Central memory CD8-positive, alpha-beta T cell (primary cell): ENCODE measurements at regions not wholly inside any gene's neighbourhood (a gene's known extent, or its start where the extent isn't known, plus 50 kb on each side); places are given as distances from the start of the nearest gene placed in this dataset.

Experiments
- ATAC-seq: fragments of 150-1000 bp; cut with Tn5 transposase; replicated peaks from 2 replicates; pipeline ENCODE4 v1.10.0; 2022; ENCODE audit warnings: mild to moderate bottlenecking, moderate FRiP score, moderate number of reproducible peaks; ENCODE audit not compliant: poor library complexity, severe bottlenecking; ENCODE audit errors: extremely low read depth
- DNase-seq, 2 donors: peaks; one replicate each; pipeline ENCODE4 v3.0.0; 2021; ENCODE audit warnings: low spot score in 2 of 2
- H3K27ac Mint-ChIP-seq: one replicate; pipeline ENCODE4 v1.8.0; 2022; ENCODE audit warnings: low read depth, mild to moderate bottlenecking, moderate library complexity, mixed read lengths
- H3K27me3 Mint-ChIP-seq: one replicate; pipeline ENCODE4 v1.8.0; 2022; ENCODE audit warnings: mixed read lengths
- H3K36me3 Mint-ChIP-seq: one replicate; pipeline ENCODE4 v1.8.0; 2022; ENCODE audit warnings: mild to moderate bottlenecking, moderate library complexity, mixed read lengths; ENCODE audit not compliant: insufficient read depth
- H3K4me1 Mint-ChIP-seq: one replicate; pipeline ENCODE4 v1.8.0; 2022; ENCODE audit warnings: mixed read lengths
- H3K4me3 Mint-ChIP-seq: one replicate; pipeline ENCODE4 v1.8.0; 2022; ENCODE audit warnings: mild to moderate bottlenecking, moderate library complexity, mixed read lengths
- H3K9me3 Mint-ChIP-seq: one replicate; pipeline ENCODE4 v1.8.0; 2022; ENCODE audit warnings: mixed read lengths

DNA sequence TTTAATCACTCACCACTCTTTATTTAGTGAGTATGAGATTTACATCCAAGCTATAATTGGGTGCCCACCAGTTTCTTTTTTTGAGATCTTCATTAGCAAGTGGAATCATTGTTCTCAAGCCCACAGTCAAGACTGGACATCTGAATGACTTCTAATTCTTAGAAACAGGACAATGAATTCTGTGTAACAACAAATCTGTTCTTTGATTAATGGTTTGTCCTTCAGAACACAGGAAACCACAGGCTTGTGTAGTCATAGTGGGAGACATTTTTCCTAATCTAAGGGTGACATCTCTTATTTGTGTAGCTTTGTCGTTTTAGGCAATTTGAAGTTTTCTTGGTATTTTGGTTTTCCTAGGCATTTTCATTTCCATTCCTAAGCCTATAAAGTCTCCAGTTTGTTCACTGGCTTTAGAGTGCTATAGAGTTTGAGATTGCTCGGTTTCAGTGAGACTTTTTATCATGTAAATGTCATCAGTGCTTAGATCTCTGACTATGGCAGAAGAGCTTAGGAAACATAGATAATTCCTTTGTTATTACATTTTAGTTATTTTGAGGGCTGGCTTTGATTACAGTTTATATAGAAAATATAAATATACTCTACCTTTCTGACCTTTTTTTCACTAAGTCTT lies 903.9 kb upstream of the MAP3K7 start:
- ATAC-seq (no peak), DNase-seq (no peak)
- H3K4me3 Mint-ChIP-seq: no peak overlapping the region
- no peaks in the 10 kb centered on the region for H3K27me3 Mint-ChIP-seq
- H3K4me1 Mint-ChIP-seq: no peaks in the 10 kb centered on the region
- H3K9me3 Mint-ChIP-seq: peaks cover 5% of the 10 kb centered on the region
- H3K27ac Mint-ChIP-seq: no peak overlapping the region
- H3K36me3 Mint-ChIP-seq: no peaks in the 10 kb centered on the region

DNA sequence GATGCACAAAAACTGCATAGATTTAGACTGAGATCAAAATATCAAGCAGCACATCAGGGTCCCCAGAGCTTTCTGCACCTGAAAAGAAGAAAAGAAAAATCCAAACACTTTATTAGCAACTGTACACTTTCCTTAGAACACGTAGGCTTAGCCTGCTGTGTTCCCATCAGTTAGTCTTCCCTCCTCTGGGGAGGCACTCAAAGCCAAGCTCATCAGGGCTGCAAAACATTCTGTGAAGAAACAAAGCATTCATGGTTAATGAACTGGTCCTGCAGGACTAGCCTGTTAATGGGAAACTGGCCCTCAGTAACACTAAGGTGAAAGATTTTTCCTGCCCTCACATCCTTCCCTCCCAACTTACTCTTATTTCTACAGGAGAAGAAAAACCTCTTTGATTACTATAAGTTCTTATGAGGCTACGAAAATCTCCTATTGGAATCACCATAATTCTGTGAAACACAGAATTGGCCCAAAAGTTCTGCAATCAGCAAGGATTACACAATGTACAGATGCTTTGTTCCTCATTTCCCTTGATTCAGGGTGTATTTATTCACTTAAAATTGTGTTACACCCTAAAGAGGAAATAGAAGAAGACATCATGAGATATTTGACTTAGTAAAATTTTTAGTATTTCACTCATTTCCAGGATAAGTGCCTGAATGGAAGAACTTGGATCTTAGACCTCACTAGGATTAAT lies 901.0 kb upstream of the MAP3K7 start:
- no peak for ATAC-seq
- Mint-ChIP-seq H3K4me3 (no peak overlapping the region), H3K27me3 (no peaks in the 10 kb centered on the region), H3K4me1 (no peaks in the 10 kb centered on the region), H3K27ac (no peak overlapping the region), H3K9me3 (peaks cover 6% of the 10 kb centered on the region), H3K36me3 (no peaks in the 10 kb centered on the region)
- DNase-seq: no peak

DNA sequence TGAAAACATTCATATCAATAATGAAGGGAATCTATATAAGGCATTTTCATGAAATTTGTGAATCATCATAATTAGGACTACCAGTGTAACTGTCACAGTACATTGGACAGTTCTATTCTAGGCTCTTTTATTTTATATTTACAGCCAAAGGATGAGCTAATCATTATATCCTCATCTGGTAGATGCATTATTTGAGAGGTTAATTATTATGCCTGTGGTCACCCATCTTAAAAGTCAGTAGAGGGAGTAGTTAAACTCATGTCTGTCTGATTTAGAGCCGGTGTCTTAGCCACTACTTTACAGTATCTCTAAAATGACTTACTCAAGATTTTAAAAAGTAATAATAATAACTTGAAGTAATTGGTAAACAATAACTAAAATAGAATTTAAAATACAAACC lies 899.3 kb upstream of the MAP3K7 start:
- H3K4me1 Mint-ChIP-seq: no peaks in the 10 kb centered on the region
- H3K36me3 Mint-ChIP-seq: no peaks in the 10 kb centered on the region
- H3K9me3 Mint-ChIP-seq: peaks cover 5% of the 10 kb centered on the region
- ATAC-seq (no peak), DNase-seq (no peak)
- no peak overlapping the region for H3K4me3 Mint-ChIP-seq
- H3K27ac Mint-ChIP-seq: no peak overlapping the region
- H3K27me3 Mint-ChIP-seq: no peaks in the 10 kb centered on the region

DNA sequence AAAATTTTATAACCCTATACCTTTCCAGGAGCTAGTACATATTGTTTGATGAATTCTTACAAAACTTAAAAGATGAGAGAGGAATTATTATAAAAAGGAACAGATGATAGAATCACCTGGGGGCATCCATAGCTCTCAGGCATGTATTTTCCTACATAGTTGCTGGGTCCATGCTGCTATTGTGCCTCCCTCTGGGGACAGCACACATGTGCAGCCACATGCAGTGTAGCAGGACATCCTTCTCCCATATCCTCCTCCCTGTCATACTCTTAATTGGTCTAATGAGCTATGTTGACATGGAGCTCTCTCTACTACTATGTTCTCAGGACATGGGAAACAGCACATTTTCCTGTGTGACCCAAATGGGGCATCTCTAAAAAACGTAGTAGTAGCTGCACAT lies 898.2 kb upstream of the MAP3K7 start:
- DNase-seq: no peak
- H3K9me3 Mint-ChIP-seq: peaks cover 5% of the 10 kb centered on the region
- no peaks in the 10 kb centered on the region for H3K36me3 Mint-ChIP-seq
- ATAC-seq: no peak
- H3K4me1 Mint-ChIP-seq: no peaks in the 10 kb centered on the region
- no peak overlapping the region for H3K4me3 Mint-ChIP-seq
- no peak overlapping the region for H3K27ac Mint-ChIP-seq
- no peaks in the 10 kb centered on the region for H3K27me3 Mint-ChIP-seq

DNA sequence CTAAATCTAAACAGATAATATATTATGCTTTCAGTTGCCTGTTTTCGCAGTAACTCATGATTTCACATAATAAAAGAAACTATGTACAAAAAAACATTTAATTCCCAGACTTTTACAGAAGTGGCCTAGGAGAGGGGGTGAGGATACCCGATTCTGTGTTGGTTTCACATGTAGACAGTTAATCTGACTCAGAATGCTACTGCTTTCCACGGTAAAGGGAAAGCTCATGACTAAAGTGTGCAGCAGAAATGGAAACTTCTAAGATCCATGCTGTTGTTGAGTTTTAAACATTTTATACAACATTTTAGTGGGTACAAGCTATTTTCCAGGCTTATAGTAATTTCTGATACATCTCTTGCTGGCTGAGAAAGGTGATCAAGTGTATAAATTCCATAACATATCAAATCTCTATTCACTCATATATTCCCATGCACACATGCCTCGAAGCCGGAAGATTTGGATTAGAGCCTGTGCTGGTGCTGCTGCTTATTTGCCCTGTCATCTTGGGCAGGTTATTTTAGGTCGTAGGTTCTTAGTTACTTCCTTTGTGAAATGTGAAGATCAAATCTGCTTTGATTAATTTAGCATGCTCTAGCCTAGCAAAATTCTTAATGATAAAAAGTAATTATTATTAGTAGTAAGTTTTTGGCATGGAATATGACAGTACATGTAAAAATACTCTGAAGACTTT lies 896.7 kb upstream of the MAP3K7 start:
- H3K9me3 Mint-ChIP-seq: peaks cover 5% of the 10 kb centered on the region
- ATAC-seq (no peak), DNase-seq (no peak)
- H3K4me1 Mint-ChIP-seq: no peaks in the 10 kb centered on the region
- no peaks in the 10 kb centered on the region for H3K27me3 Mint-ChIP-seq
- H3K36me3 Mint-ChIP-seq: no peaks in the 10 kb centered on the region
- no peak overlapping the region for H3K4me3 Mint-ChIP-seq
- H3K27ac Mint-ChIP-seq: no peak overlapping the region

DNA sequence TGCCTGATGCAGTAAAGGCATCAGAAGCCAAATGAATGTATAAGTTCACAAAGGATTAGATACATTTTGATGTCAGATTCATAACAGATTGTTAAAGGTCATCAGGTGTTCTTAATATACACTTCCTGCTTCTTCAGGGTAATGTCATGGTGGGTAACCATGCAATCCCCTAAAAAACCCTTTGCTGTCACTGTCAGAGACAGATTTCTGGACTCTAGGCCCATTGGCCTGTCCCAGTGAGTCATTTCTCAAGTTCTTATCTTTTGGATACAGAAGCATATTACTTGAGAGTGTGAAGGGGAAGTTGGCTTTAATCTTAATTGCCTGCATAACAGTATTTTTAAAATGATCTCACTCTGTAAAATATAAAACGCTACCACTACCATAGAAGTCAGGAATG lies 895.6 kb upstream of the MAP3K7 start:
- DNase-seq (no peak), ATAC-seq (no peak)
- Mint-ChIP-seq H3K27me3 (no peaks in the 10 kb centered on the region), H3K4me1 (no peaks in the 10 kb centered on the region), H3K36me3 (peaks cover 1% of the 10 kb centered on the region), H3K27ac (no peak overlapping the region), H3K9me3 (peaks cover 16% of the 10 kb centered on the region), H3K4me3 (no peak overlapping the region)

DNA sequence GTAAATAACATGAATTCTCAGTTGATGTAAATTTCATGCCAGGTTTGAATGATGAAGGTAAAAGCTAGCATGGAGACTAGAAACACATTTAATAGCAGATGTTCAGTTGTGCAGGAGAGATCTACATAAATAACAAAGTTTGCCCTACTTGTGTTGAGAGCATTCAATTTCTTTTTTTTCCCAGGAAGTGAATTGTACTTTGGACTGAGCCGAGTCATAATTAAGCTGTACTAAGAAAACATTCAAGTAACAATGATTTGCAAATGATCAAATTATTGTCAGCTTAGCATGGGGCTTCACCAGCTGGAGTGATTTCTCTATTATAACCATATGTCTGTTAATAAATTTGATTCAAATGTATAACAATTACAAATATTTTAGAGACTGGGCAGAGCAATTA lies 893.5 kb upstream of the MAP3K7 start:
- peaks cover 13% of the 10 kb centered on the region for H3K9me3 Mint-ChIP-seq
- no peaks in the 10 kb centered on the region for H3K27me3 Mint-ChIP-seq
- peaks cover 1% of the 10 kb centered on the region for H3K36me3 Mint-ChIP-seq
- no peaks in the 10 kb centered on the region for H3K4me1 Mint-ChIP-seq
- H3K27ac Mint-ChIP-seq: no peak overlapping the region
- ATAC-seq: no peak
- DNase-seq: no peak
- no peak overlapping the region for H3K4me3 Mint-ChIP-seq

DNA sequence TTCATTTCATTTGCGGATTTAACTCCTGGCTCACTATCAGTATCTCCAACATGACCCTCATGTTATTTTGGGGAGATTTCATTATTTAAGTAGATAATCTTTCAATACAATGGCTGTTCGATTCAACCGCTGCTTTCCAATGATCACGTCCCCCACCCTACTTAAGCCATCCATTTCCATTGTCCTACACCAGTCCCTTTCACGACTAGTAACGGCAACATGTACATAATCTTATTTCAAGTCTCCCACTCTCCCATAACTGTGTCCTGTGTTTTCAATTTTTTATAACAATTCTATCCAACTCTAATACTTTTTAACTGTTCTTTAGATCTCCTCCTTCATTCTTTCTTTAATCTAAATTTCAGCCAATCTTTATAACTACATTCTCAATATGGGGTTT lies 890.8 kb upstream of the MAP3K7 start:
- Mint-ChIP-seq H3K36me3 (peaks cover 1% of the 10 kb centered on the region), H3K27ac (no peak overlapping the region), H3K4me3 (no peak overlapping the region), H3K27me3 (no peaks in the 10 kb centered on the region), H3K4me1 (no peaks in the 10 kb centered on the region), H3K9me3 (peaks cover 12% of the 10 kb centered on the region)
- ATAC-seq (no peak), DNase-seq (no peak)

DNA sequence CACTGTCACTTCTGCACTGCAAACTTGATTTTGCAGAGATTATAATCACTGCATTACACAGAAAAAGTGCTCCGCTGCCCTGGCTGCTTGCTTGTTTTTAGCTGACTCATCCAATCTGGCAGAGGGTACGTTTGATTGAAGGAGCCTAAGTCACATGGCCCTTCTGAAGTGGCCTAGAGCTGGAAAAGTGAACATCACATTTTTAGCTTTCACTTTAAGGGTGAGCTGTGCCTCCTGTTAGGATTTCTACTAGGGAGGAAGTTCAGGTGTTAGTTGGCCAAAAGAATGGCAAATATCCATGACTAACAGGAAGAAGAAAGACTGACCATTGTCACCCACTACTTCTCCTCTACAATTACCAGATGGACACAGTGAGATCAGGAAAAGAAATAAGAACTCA lies 889.1 kb upstream of the MAP3K7 start:
- Mint-ChIP-seq H3K4me1 (no peaks in the 10 kb centered on the region), H3K9me3 (peaks cover 12% of the 10 kb centered on the region), H3K36me3 (peaks cover 1% of the 10 kb centered on the region), H3K27ac (no peak overlapping the region), H3K27me3 (no peaks in the 10 kb centered on the region), H3K4me3 (no peak overlapping the region)
- no peak for DNase-seq
- no peak for ATAC-seq

DNA sequence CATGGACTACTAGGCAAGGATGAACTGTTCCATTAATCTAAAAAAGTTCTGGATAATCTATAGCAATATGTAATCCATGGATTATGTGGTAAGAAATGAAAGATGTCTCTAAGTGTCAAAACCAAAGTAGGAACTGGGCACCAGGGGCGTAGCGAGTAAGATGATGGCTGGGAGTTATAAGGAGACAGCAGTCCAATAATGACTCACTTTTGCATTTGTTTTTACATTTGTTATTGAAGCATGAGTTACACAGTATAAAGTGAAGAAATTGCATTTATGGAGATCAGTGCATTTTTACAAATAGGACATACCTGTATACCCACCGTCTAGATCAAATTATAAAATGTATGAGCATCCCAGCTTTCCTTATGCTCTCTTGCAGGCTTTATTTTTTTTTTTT lies 878.5 kb upstream of the MAP3K7 start:
- Mint-ChIP-seq H3K36me3 (no peaks in the 10 kb centered on the region), H3K27ac (no peak overlapping the region)
- ATAC-seq: no peak

DNA sequence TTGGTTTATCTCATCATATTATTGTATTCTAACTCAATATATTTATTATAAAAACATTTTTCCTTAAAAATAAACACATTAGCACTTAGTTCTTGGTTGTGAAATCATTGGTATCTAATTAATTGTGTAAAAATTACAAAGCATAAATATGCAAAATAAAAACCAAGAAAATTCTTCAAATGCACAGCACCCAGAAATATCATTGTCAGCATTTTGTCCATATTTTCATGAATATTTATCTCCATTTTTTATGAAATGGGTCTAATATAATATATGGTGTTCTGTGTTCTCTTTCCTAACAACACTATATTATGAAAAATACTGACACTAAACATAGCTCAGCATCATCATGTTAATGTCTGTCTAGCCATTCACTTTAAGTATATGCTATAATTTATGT lies 877.8 kb upstream of the MAP3K7 start:
- Mint-ChIP-seq H3K27me3 (no peaks in the 10 kb centered on the region), H3K4me1 (no peaks in the 10 kb centered on the region), H3K4me3 (no peak overlapping the region), H3K27ac (no peak overlapping the region), H3K9me3 (no peaks in the 10 kb centered on the region), H3K36me3 (no peaks in the 10 kb centered on the region)
- ATAC-seq (no peak), DNase-seq (no peak)

More for the DNA sequence above, 878.5 kb upstream of the MAP3K7 start:
- Mint-ChIP-seq H3K4me1 (no peaks in the 10 kb centered on the region), H3K9me3 (no peaks in the 10 kb centered on the region), H3K4me3 (no peak overlapping the region), H3K27me3 (no peaks in the 10 kb centered on the region)
- DNase-seq: no peak

DNA sequence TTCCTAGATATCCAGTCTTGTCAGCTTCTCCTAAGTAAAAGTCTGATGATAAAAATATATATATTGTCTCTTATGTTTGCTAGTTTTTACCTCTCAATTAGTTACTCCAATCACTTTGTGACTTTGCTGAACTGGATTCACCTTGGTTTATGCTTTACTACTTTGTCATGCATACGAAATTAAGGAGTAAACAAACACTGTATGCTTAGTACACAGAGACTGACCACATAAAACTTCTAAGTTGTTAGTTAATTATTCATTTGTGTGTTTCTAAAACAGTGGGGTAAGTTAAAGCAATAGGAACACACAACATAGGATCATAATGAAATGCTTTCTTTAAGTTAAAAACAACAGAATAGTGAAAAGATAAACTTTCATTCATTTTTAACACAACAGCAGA lies 877.3 kb upstream of the MAP3K7 start:
- Mint-ChIP-seq H3K36me3 (no peaks in the 10 kb centered on the region), H3K27me3 (no peaks in the 10 kb centered on the region), H3K4me3 (no peak overlapping the region), H3K4me1 (no peaks in the 10 kb centered on the region), H3K27ac (no peak overlapping the region), H3K9me3 (no peaks in the 10 kb centered on the region)
- DNase-seq (no peak), ATAC-seq (no peak)

DNA sequence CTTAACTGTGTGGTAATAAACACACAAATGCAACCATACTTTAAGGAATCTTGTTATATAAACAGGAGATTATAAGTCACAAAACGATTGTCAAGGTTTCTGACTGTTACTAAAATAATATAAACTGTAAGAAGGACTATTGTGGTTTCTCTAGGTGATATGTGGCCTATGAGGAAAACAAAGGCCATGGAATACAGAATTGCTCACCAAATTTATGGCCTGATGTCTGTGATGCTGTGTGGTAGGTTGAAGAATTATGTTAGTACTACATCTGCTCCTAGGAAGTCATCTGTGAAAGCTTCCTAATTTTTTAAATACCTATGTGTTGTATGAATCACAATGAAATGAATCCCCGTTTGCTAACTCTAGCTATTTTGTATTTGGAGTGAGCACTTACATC lies 875.4 kb upstream of the MAP3K7 start:
- H3K4me3 Mint-ChIP-seq: no peak overlapping the region
- H3K27me3 Mint-ChIP-seq: no peaks in the 10 kb centered on the region
- H3K36me3 Mint-ChIP-seq: no peaks in the 10 kb centered on the region
- H3K9me3 Mint-ChIP-seq: peaks cover 10% of the 10 kb centered on the region
- no peak overlapping the region for H3K27ac Mint-ChIP-seq
- ATAC-seq (no peak), DNase-seq (no peak)
- no peaks in the 10 kb centered on the region for H3K4me1 Mint-ChIP-seq
